ENCODE measurements at regions not wholly inside any gene's neighbourhood (a gene's known extent, or its start where the extent isn't known, plus 50 kb on each side); places are given as distances from the start of the nearest gene placed in this dataset.

GRCh38 chr21:35938446-35938845 lies 121.9 kb downstream of the SETD4 start:
- TF ChIP-seq CTCF (conservative IDR thresholded peaks at IDR 0.05; ENCODE audit: low read length) = no peak
- DNase-seq (ENCODE audit: low read depth) = no peak
- no peak overlapping the region for H3K4me3 ChIP-seq (ENCODE audit: low read length)

- TF ChIP-seq CTCF (conservative IDR thresholded peaks at IDR 0.05; ENCODE audit: low read length) = peak; percentile 62
- no peak overlapping the region for H3K4me3 ChIP-seq (ENCODE audit: low read length)
- peak; percentile 95 for DNase-seq (ENCODE audit: low read depth)
These were observed 126.9 kb downstream of the SETD4 start for GRCh38 chr21:35933466-35933865.

GRCh38 chr21:35932232-35932911 lies 128.0 kb downstream of the SETD4 start:
- no peak for TF ChIP-seq CTCF (conservative IDR thresholded peaks at IDR 0.05; ENCODE audit: low read length)
- peak; percentile 81 for DNase-seq (ENCODE audit: low read depth)
- H3K4me3 ChIP-seq (ENCODE audit: low read length) = no peak overlapping the region

GRCh38 chr21:35929901-35930300 lies 130.4 kb downstream of the SETD4 start:
- DNase-seq (ENCODE audit: low read depth) = no peak
- H3K4me3 ChIP-seq (ENCODE audit: low read length) = no peak overlapping the region
- no peak for TF ChIP-seq CTCF (conservative IDR thresholded peaks at IDR 0.05; ENCODE audit: low read length)

GRCh38 chr21:35927262-35927661 lies 133.1 kb downstream of the SETD4 start:
- DNase-seq (ENCODE audit: low read depth) = no peak
- no peak for TF ChIP-seq CTCF (conservative IDR thresholded peaks at IDR 0.05; ENCODE audit: low read length)
- H3K4me3 ChIP-seq (ENCODE audit: low read length) = no peak overlapping the region

GRCh38 chr21:35926003-35926740 lies 134.2 kb downstream of the SETD4 start:
- DNase-seq (ENCODE audit: low read depth) = no peak
- no peak for TF ChIP-seq CTCF (conservative IDR thresholded peaks at IDR 0.05; ENCODE audit: low read length)

GRCh38 chr21:35925497-35925896 lies 134.8 kb downstream of the SETD4 start:
- DNase-seq (ENCODE audit: low read depth) = peak; percentile 28
- TF ChIP-seq CTCF (conservative IDR thresholded peaks at IDR 0.05; ENCODE audit: low read length) = no peak
- H3K4me3 ChIP-seq (ENCODE audit: low read length) = no peak overlapping the region

More at GRCh38 chr21:35926003-35926740, 134.2 kb downstream of the SETD4 start:
- H3K4me3 ChIP-seq (ENCODE audit: low read length) = no peak overlapping the region
